ENCODE measurements at regions not wholly inside any gene's neighbourhood (a gene's known extent, or its start where the extent isn't known, plus 50 kb on each side); places are given as distances from the start of the nearest gene placed in this dataset.

DNA sequence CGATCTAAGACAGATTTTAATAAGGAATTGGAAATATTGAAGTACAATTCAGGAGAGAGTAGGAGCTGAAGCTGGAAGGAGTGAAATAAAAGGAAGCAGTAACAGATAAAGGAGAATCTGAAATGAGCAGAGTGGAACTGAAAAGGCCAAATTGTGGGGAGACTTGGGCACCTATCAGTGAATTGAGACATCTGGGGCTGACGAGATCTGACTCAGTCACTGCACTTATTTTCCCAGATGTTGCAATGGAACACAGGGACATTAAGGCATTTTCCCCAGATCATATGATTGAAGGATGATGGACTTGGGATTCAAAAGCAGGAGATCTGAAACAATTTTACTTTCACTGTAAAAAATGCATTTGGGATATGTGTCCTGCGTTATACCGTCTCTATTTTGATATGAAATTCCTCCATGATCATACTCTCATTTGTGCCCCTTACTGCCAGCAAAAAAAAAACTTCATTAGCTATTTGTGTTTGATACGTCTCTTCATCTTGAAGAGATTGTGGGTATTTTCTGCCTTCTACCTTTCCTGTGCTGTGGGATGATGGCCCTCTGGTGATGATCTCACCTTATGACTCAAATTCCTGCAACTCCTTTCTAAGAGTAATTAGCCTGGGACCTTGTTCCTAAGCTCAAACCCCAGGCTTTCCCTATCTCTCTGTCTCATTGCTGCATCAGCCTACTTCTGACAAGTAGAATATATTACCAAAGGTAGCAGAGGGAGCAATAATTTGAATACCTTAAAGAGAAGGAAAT lies 278.5 kb upstream of the MAN1A1 start (continued):
- no peak for TF ChIP-seq RFX5 (IDR thresholded peaks at IDR 0.05; ENCODE audit: low read depth, low read length)
- TF ChIP-seq TAF15 (IDR thresholded peaks at IDR 0.05; ENCODE audit: low read depth, low read length), result no peak
- no peak for TF ChIP-seq HEY1 (CRISPR knock-in tag; IDR thresholded peaks at IDR 0.05; ENCODE audit: borderline replicate concordance)
- TF ChIP-seq ZNF436 (CRISPR knock-in tag; IDR thresholded peaks at IDR 0.05), result no peak
- TF ChIP-seq U2AF2 (optimal IDR thresholded peaks at IDR 0.05; ENCODE audit: low read depth, low read length), result no peak
- TF ChIP-seq CREB3 (tag; conservative IDR thresholded peaks at IDR 0.05; ENCODE audit: low read depth), result no peak
- TF ChIP-seq GABPB1 (CRISPR knock-in tag; IDR thresholded peaks at IDR 0.05), result no peak
- peak; percentile 33 to 36 for TF ChIP-seq AFF1 (IDR thresholded peaks at IDR 0.05; ENCODE audit: low read depth in 1 of 2, partially characterized antibody in 2 of 2)
- TF ChIP-seq, protein P1, sequence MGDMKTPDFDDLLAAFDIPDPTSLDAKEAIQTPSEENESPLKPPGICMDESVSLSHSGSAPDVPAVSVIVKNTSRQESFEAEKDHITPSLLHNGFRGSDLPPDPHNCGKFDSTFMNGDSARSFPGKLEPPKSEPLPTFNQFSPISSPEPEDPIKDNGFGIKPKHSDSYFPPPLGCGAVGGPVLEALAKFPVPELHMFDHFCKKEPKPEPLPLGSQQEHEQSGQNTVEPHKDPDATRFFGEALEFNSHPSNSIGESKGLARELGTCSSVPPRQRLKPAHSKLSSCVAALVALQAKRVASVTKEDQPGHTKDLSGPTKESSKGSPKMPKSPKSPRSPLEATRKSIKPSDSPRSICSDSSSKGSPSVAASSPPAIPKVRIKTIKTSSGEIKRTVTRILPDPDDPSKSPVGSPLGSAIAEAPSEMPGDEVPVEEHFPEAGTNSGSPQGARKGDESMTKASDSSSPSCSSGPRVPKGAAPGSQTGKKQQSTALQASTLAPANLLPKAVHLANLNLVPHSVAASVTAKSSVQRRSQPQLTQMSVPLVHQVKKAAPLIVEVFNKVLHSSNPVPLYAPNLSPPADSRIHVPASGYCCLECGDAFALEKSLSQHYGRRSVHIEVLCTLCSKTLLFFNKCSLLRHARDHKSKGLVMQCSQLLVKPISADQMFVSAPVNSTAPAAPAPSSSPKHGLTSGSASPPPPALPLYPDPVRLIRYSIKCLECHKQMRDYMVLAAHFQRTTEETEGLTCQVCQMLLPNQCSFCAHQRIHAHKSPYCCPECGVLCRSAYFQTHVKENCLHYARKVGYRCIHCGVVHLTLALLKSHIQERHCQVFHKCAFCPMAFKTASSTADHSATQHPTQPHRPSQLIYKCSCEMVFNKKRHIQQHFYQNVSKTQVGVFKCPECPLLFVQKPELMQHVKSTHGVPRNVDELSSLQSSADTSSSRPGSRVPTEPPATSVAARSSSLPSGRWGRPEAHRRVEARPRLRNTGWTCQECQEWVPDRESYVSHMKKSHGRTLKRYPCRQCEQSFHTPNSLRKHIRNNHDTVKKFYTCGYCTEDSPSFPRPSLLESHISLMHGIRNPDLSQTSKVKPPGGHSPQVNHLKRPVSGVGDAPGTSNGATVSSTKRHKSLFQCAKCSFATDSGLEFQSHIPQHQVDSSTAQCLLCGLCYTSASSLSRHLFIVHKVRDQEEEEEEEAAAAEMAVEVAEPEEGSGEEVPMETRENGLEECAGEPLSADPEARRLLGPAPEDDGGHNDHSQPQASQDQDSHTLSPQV (IDR thresholded peaks at IDR 0.05), result no peak
- no peak for TF ChIP-seq ZNF444 (CRISPR knock-in tag; IDR thresholded peaks at IDR 0.05)
- TF ChIP-seq ZBTB12 (CRISPR knock-in tag; IDR thresholded peaks at IDR 0.05), result no peak
- TF ChIP-seq ZFPM2 (CRISPR knock-in tag; IDR thresholded peaks at IDR 0.05), result no peak
- no peak for TF ChIP-seq ZNF24 (IDR thresholded peaks at IDR 0.05)
- TF ChIP-seq TEAD1 (CRISPR knock-in tag; IDR thresholded peaks at IDR 0.05), result peak in 1 of 2 experiments; percentile 49; a peak in 1 of 4 replicates
- TF ChIP-seq ZNF780A (CRISPR knock-in tag; IDR thresholded peaks at IDR 0.05), result no peak
- TF ChIP-seq CBX2 (IDR thresholded peaks at IDR 0.05; ENCODE audit: insufficient read depth, low read length, poor library complexity, severe bottlenecking), result no peak
- TF ChIP-seq ZNF75A (CRISPR knock-in tag; IDR thresholded peaks at IDR 0.05), result no peak
- TF ChIP-seq SMARCE1 (IDR thresholded peaks at IDR 0.05), result peak; percentile 54; the same call in 1 of the 2 replicates
